K562 (cell line): ENCODE measurements at regions not wholly inside any gene's neighbourhood (a gene's known extent, or its start where the extent isn't known, plus 50 kb on each side); places are given as distances from the start of the nearest gene placed in this dataset.
"Not testable (repeated sequence)": the region's sequence is repeated elsewhere in the genome, so short reads cannot be mapped to it uniquely, and the experiment has no call there.

Experiments used
- ATAC-seq: fragments of 200-7000 bp; cut with Tn5 transposase; 3 replicates; pipeline ENCODE4 v1.9.1; 2020; ENCODE audit warnings: moderate library complexity
- BruUV-seq: library from RNA; stranded (reverse); fragments of 400-500 nt; replicated peaks from 2 replicates; lab custom pipeline; 2021; lab: Mats Ljungman, UMichigan
- CTCF ChIA-PET: fragments of 300-600 bp; formaldehyde crosslinking; extraction: SDS; loops from one replicate; lab custom pipeline; 2021; ENCODE audit warnings: low intra/inter-chr PET ratio; lab: Yijun Ruan, JAX
- POLR2A ChIA-PET: fragments of 300-600, 350-650 bp; sonication (Branson Sonifier 250); formaldehyde crosslinking; extraction: SDS; loops from one replicate; lab custom pipeline; 2021; ENCODE audit warnings: antibody characterized with exemption, inconsistent platforms; lab: Yijun Ruan, JAX
- DNase-seq, 4 experiments: peaks; one replicate each; pipeline versions ENCODE4 v3.0.0 to v3.0.0-alpha.2; 2011 to 2018; ENCODE audit warnings: low spot score in 3 of 4, mixed read lengths in 3 of 4; ENCODE audit errors: extremely low read depth in 1 of 4
- FAIRE-seq: peaks from 2 replicates; lab custom pipeline; 2011; peaks lifted over from hg19 to GRCh38; lab: Jason Lieb, UNC
- H2AFZ ChIP-seq: 2 replicates; pipeline ENCODE4 v1.6.0; 2011; ENCODE audit warnings: low read depth, low read length, control low read depth, inconsistent platforms
- H3K27ac ChIP-seq: fragments of 200-600 bp; 3 replicates; pipeline ENCODE4 v1.8.0; 2011; ENCODE audit warnings: low read depth, mild to moderate bottlenecking, control low read depth, inconsistent platforms, low read length, moderate library complexity, mixed read lengths; ENCODE audit errors: extremely low read depth
- H3K27me3 ChIP-seq, 2 experiments: fragments of 300-600 bp in 1 of 2; 2 replicates in 1 of 2; 3 replicates in 1 of 2; pipeline versions ENCODE4 v1.6.0 to v1.8.0; 2011; ENCODE audit warnings: inconsistent platforms in 2 of 2, low read length in 2 of 2, mild to moderate bottlenecking in 1 of 2, mixed read lengths in 1 of 2, moderate library complexity in 1 of 2; ENCODE audit not compliant: control insufficient read depth in 2 of 2, insufficient read depth in 2 of 2
- H3K36me3 ChIP-seq: fragments of 300-600 bp; 3 replicates; pipeline ENCODE4 v1.8.0; 2011; ENCODE audit warnings: mild to moderate bottlenecking, low read length, inconsistent platforms; ENCODE audit not compliant: control insufficient read depth, insufficient read depth
- H3K4me1 ChIP-seq, 2 experiments: fragments of 200-600 bp in 1 of 2; replicated peaks in 1 of 2; 2 replicates in 1 of 2; 3 replicates in 1 of 2; pipeline versions ENCODE4 v1.5.1 to v1.8.0; 2011; ENCODE audit warnings: inconsistent platforms in 2 of 2, low read length in 2 of 2, mild to moderate bottlenecking in 1 of 2, mixed read lengths in 1 of 2, moderate library complexity in 1 of 2; ENCODE audit not compliant: control insufficient read depth in 2 of 2, insufficient read depth in 2 of 2
- H3K4me2 ChIP-seq: 2 replicates; pipeline ENCODE4 v1.6.1; 2011; ENCODE audit warnings: low read length, control low read depth, inconsistent platforms, mixed read lengths; ENCODE audit not compliant: insufficient read depth
- H3K4me3 ChIP-seq: fragments of 200-600 bp; sonication (generic), shearing (Covaris generic); 2 replicates; pipeline ENCODE4 v1.5.1; 2016; ENCODE audit warnings: control low read depth, inconsistent platforms
- H3K79me2 ChIP-seq: fragments of 200-600 bp; 3 replicates; pipeline ENCODE4 v1.8.0; 2011; ENCODE audit warnings: low read length, inconsistent platforms; ENCODE audit not compliant: control insufficient read depth, insufficient read depth
- H3K9ac ChIP-seq, 2 experiments: 2 replicates each; pipeline versions ENCODE4 v1.6.0 to v1.6.1; 2011; ENCODE audit warnings: low read depth in 2 of 2, low read length in 2 of 2, control low read depth in 1 of 2, inconsistent platforms in 1 of 2, mild to moderate bottlenecking in 1 of 2, mixed read lengths in 1 of 2; ENCODE audit not compliant: insufficient read depth in 1 of 2
- H3K9me1 ChIP-seq: one replicate; pipeline ENCODE4 v1.6.0; 2011; ENCODE audit warnings: inconsistent platforms, mild to moderate bottlenecking, low read length, moderate library complexity; ENCODE audit not compliant: control insufficient read depth, insufficient read depth
- H3K9me3 ChIP-seq: replicated peaks from 2 replicates; pipeline ENCODE4 v1.5.1; 2011; ENCODE audit warnings: low read depth, low read length, inconsistent platforms; ENCODE audit not compliant: control insufficient read depth, insufficient read depth
- H4K20me1 ChIP-seq: replicated peaks from 2 replicates; pipeline ENCODE4 v1.6.1; 2011; ENCODE audit warnings: low read length, inconsistent platforms, mixed read lengths; ENCODE audit not compliant: control insufficient read depth, insufficient read depth
- GATAD2B ChIP-seq: fragments of 450-650 bp; IDR thresholded peaks from 2 replicates; pipeline ENCODE4 v1.6.1; 2017; ENCODE audit warnings: mild to moderate bottlenecking, borderline replicate concordance
- ILK ChIP-seq: fragments of 450-650 bp; IDR thresholded peaks from 2 replicates; pipeline ENCODE4 v1.6.1; 2016; ENCODE audit warnings: missing genetic modification characterization, low read depth, mild to moderate bottlenecking, missing compliant biosample characterization, moderate library complexity, borderline replicate concordance
- PTRF ChIP-seq: fragments of 450-650 bp; IDR thresholded peaks from 2 replicates; pipeline ENCODE4 v1.6.1; 2016; ENCODE audit warnings: mild to moderate bottlenecking, missing genetic modification characterization, missing compliant biosample characterization
- SMARCE1 ChIP-seq: fragments of 450-650 bp; IDR thresholded peaks from 2 replicates; pipeline ENCODE4 v1.7.1; 2016; ENCODE audit warnings: mild to moderate bottlenecking
- ZNF347 ChIP-seq: fragments of 450-650 bp; formaldehyde crosslinking; IDR thresholded peaks from 2 replicates; pipeline ENCODE4 v1.4.0; 2020; ENCODE audit warnings: low read depth, mild to moderate bottlenecking, moderate library complexity
- WGBS: fragments of 100-300 bp; shearing (Covaris generic); methylation state at CpG from one replicate; pipeline ENCODE4 v1.1.6; 2016; ENCODE audit warnings: low coverage, mixed read lengths; ENCODE audit not compliant: insufficient coverage; ENCODE audit errors: missing lambda C conversion rate; 5-methylcytosine and 5-hydroxymethylcytosine counted together
- in situ Hi-C: fragments of 300-500 bp; cut with MboI; formaldehyde crosslinking; loops from 4 replicates; pipeline ENCODE4 v1.15.0; 2018; ENCODE audit warnings: inconsistent platforms, mixed read lengths
- intact Hi-C: fragments of 100-400 bp; cut with micrococcal nuclease; formaldehyde crosslinking; loops from 2 replicates; pipeline ENCODE4 v1.14.2; 2022
- TF ChIP-seq, protein P1 (sequence below): IDR thresholded peaks from 2 replicates; pipeline ENCODE4 v1.6.1; 2014; ENCODE audit warnings: antibody characterized with exemption
- TF ChIP-seq, protein P2 (sequence below): fragments of 200-800 bp; sonication (Bioruptor generic); IDR thresholded peaks from 2 replicates; pipeline ENCODE4 v1.6.1; 2016; ENCODE audit warnings: missing genetic modification characterization, missing compliant biosample characterization

DNA sequence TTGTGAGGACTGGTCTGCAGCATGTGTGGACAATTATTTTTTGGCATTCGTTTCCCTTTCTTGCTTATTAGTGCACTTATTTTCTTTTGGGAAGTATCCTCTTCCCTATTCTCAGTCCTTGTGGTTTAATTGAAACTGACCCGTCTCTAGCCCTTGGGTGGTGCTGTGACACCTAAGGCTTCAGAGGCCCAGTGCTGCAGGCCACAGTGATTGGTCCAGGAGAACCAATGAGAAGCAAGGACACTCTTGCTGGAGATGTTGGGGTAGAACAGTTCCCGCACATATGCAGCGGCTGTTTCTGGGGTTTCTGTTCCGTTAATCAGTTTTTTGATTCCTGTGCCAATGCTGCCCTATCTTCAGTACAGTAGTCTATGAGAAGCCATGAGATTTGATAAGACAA, 195.3 kb downstream of the IL20RB start:
- H3K4me1 ChIP-seq, H3K27me3 ChIP-seq, FAIRE-seq, H3K79me2 ChIP-seq, H3K9me1 ChIP-seq, H3K27ac ChIP-seq, CTCF ChIA-PET, H3K9ac ChIP-seq, H2AFZ ChIP-seq, in situ Hi-C loops, BruUV-seq, POLR2A ChIA-PET, H4K20me1 ChIP-seq, H3K36me3 ChIP-seq, H3K4me2 ChIP-seq, H3K9me3 ChIP-seq, DNase-seq, intact Hi-C loops, H3K4me3 ChIP-seq: not testable (repeated sequence)
- WGBS, result 3% methylated on average over 4 of the region's 5 CpGs
- ATAC-seq, result peak; percentile 49; the same call in 1 of the 3 replicates

DNA sequence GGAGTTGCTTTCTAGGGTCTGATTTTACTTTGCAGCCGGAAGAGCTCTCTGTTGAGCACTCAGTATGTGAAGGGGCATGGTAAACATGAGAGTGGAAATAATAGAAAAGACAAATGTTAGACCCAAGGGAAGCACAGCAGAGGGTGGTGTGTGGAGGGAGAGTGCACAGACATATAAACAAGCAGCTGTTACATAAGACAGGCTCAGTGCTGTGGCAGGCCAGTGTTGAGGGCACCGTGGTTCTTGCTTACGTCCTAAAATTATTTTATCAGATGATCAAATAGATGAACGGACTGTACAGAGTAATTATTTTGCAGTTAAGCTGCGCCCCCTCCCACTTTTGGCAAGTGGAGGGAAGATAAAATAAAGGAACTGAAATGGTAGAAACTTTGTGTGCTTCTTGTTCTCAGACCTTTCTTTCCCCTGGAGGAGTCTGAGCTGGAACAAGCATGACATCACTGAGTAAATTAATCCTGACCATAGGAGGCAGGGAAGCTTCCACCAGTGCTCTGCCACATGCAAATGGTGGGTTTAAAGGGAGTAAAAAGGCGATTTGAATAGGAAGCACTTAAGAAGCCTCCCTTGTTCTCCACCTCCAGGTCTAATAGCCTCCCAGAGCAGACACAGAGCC, 205.6 kb downstream of the IL20RB start:
- whole genome bisulfite sequencing, result 0% methylated on average over 5 of the region's 6 CpGs
- Histone ChIP-seq H3K9me3 (no peaks in the 10 kb centered on the region), H3K79me2 (no peaks in the 10 kb centered on the region), H3K4me1 (no peaks in the 10 kb centered on the region), H3K27ac (no peak overlapping the region), H3K27me3 (no peaks in the 10 kb centered on the region), H3K4me3 (no peak overlapping the region), H3K9me1 (no peaks in the 10 kb centered on the region), H2AFZ (no peak overlapping the region), H3K9ac (no peak overlapping the region), H3K4me2 (no peak overlapping the region), H3K36me3 (no peaks in the 10 kb centered on the region), H4K20me1 (no peaks in the 10 kb centered on the region)
- intact Hi-C loops (no loop called here), in situ Hi-C loops (no loop called here)
- ATAC-seq, result no peak
- POLR2A ChIA-PET, result interaction anchor here (0.7 kb wide), 1 partner anchor 827 kb away, joined by 3 read pairs; no protein-coding TSS in a partner anchor
- DNase-seq, result no peak
- BruUV-seq, result no TSS peak
- CTCF ChIA-PET, result no interaction called here
- no peak for FAIRE-seq
- TF ChIP-seq GATAD2B (no peak), ZNF347 (no peak), ILK (no peak), SMARCE1 (no peak), PTRF (tag) (no peak)
- TF ChIP-seq, protein P1, sequence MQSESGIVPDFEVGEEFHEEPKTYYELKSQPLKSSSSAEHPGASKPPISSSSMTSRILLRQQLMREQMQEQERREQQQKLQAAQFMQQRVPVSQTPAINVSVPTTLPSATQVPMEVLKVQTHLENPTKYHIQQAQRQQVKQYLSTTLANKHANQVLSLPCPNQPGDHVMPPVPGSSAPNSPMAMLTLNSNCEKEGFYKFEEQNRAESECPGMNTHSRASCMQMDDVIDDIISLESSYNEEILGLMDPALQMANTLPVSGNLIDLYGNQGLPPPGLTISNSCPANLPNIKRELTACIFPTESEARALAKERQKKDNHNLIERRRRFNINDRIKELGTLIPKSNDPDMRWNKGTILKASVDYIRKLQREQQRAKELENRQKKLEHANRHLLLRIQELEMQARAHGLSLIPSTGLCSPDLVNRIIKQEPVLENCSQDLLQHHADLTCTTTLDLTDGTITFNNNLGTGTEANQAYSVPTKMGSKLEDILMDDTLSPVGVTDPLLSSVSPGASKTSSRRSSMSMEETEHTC, result no peak
- TF ChIP-seq, protein P2, sequence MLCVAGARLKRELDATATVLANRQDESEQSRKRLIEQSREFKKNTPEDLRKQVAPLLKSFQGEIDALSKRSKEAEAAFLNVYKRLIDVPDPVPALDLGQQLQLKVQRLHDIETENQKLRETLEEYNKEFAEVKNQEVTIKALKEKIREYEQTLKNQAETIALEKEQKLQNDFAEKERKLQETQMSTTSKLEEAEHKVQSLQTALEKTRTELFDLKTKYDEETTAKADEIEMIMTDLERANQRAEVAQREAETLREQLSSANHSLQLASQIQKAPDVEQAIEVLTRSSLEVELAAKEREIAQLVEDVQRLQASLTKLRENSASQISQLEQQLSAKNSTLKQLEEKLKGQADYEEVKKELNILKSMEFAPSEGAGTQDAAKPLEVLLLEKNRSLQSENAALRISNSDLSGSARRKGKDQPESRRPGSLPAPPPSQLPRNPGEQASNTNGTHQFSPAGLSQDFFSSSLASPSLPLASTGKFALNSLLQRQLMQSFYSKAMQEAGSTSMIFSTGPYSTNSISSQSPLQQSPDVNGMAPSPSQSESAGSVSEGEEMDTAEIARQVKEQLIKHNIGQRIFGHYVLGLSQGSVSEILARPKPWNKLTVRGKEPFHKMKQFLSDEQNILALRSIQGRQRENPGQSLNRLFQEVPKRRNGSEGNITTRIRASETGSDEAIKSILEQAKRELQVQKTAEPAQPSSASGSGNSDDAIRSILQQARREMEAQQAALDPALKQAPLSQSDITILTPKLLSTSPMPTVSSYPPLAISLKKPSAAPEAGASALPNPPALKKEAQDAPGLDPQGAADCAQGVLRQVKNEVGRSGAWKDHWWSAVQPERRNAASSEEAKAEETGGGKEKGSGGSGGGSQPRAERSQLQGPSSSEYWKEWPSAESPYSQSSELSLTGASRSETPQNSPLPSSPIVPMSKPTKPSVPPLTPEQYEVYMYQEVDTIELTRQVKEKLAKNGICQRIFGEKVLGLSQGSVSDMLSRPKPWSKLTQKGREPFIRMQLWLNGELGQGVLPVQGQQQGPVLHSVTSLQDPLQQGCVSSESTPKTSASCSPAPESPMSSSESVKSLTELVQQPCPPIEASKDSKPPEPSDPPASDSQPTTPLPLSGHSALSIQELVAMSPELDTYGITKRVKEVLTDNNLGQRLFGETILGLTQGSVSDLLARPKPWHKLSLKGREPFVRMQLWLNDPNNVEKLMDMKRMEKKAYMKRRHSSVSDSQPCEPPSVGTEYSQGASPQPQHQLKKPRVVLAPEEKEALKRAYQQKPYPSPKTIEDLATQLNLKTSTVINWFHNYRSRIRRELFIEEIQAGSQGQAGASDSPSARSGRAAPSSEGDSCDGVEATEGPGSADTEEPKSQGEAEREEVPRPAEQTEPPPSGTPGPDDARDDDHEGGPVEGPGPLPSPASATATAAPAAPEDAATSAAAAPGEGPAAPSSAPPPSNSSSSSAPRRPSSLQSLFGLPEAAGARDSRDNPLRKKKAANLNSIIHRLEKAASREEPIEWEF (CRISPR knock-in tag), result no peak
